Uterus (tissue), 2 donors: ENCODE measurements at regions not wholly inside any gene's neighbourhood (a gene's known extent, or its start where the extent isn't known, plus 50 kb on each side); places are given as distances from the start of the nearest gene placed in this dataset.

Source experiments
- POLR2A ChIP-seq, 2 donors: fragments of 450-650 bp; IDR thresholded peaks; one replicate each; pipeline ENCODE4 v1.6.1; 2016; ENCODE audit warnings: antibody characterized with exemption in 2 of 2, mild to moderate bottlenecking in 1 of 2, moderate library complexity in 1 of 2
- TF ChIP-seq, protein P1 (sequence below), 4 experiments: fragments of 200-600 bp in 2 of 4; fragments of 450-650 bp in 2 of 4; sonication (generic) in 2 of 4; IDR thresholded peaks; one replicate each; pipeline ENCODE4 v1.5.1; 2016 to 2019; ENCODE audit warnings: antibody characterized with exemption in 4 of 4, mild to moderate bottlenecking in 2 of 4, moderate library complexity in 1 of 4

DNA sequence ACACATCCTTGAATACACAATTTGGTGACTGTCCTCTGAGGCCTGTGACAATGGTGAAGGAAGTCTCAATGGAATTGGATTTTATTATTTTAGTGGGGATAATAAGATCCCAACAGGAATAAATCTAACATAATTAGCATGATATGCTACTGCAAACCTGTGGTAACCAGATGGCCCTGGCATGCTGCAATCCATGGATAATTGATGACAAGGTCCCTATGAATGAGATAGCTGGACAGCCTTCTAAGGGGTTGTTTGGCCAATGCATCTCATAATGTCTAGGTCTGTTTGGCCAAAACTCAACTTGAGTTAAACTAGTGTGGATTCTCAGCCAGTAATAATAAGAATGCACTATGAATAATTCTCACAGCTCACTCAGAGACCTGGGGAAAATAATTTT lies 145.3 kb upstream of the GALNTL6 start:
- TF ChIP-seq, protein P1, sequence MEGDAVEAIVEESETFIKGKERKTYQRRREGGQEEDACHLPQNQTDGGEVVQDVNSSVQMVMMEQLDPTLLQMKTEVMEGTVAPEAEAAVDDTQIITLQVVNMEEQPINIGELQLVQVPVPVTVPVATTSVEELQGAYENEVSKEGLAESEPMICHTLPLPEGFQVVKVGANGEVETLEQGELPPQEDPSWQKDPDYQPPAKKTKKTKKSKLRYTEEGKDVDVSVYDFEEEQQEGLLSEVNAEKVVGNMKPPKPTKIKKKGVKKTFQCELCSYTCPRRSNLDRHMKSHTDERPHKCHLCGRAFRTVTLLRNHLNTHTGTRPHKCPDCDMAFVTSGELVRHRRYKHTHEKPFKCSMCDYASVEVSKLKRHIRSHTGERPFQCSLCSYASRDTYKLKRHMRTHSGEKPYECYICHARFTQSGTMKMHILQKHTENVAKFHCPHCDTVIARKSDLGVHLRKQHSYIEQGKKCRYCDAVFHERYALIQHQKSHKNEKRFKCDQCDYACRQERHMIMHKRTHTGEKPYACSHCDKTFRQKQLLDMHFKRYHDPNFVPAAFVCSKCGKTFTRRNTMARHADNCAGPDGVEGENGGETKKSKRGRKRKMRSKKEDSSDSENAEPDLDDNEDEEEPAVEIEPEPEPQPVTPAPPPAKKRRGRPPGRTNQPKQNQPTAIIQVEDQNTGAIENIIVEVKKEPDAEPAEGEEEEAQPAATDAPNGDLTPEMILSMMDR (IDR thresholded peaks at IDR 0.05) = no peak
- TF ChIP-seq POLR2A (IDR thresholded peaks at IDR 0.05) = no peak
